Fibroblast of skin of scalp (primary cell): ENCODE measurements at regions not wholly inside any gene's neighbourhood (a gene's known extent, or its start where the extent isn't known, plus 50 kb on each side); places are given as distances from the start of the nearest gene placed in this dataset.
"Not testable (repeated sequence)": the region's sequence is repeated elsewhere in the genome, so short reads cannot be mapped to it uniquely, and the experiment has no call there.

Source experiments
- DNase-seq: peaks from one replicate; pipeline ENCODE4 v3.0.0-alpha.2; 2013

GRCh38 chr12:68479896-68480291 lies 130.8 kb upstream of the RAP1B start:
- peak; percentile 36 for DNase-seq

- DNase-seq: no peak
These were observed 130.2 kb upstream of the RAP1B start for GRCh38 chr12:68480526-68480925.

- DNase-seq: peak; percentile 66
These were observed 129.3 kb upstream of the RAP1B start for GRCh38 chr12:68481181-68481941.

DNA sequence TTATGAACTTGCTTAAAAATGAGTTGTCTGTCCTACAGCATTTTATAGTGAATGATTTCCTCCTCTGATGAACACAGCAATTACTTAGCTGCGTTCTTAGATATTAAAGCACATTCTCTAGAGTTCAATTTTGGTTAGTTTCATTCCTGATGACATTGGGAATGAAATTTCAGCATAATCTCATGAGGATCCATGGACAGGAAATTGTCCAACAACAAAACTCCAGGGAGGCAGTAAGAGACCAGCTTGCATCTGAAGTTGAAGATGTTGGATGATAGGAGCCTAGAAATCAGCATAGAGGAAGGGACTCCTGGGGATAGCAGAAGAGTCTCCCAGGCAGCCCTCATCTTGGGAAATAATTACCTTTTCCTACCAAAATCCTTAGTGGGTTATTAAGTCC lies 128.7 kb upstream of the RAP1B start:
- peak; percentile 88 for DNase-seq

GRCh38 chr12:68482660-68483059 lies 128.0 kb upstream of the RAP1B start:
- DNase-seq: no peak

GRCh38 chr12:68483592-68484383 lies 126.9 kb upstream of the RAP1B start:
- DNase-seq: peak; percentile 82

- DNase-seq: not testable (repeated sequence)
These were observed 126.1 kb upstream of the RAP1B start for GRCh38 chr12:68484578-68484977.

DNA sequence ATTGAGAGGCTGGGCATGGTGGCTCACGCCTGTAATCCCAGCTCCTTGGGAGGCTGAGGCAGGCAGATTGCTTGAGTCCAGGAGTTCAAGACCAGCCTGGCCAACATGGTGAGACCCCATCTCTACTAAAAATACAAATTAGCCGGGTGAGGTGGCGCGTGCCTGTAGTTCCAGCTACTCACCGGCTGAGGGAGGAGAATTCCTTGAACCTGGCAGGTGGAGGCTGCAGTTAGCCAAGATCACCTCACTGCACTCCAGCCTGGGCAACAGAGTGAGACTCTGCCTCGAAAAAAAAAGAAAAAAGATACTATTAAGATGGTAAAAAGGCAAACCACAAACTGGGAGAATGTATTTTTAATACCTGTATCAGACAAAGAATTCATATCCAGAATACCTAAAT lies 124.2 kb upstream of the RAP1B start:
- not testable (repeated sequence) for DNase-seq

GRCh38 chr12:68487721-68488309 lies 122.9 kb upstream of the RAP1B start:
- DNase-seq: no peak

DNA sequence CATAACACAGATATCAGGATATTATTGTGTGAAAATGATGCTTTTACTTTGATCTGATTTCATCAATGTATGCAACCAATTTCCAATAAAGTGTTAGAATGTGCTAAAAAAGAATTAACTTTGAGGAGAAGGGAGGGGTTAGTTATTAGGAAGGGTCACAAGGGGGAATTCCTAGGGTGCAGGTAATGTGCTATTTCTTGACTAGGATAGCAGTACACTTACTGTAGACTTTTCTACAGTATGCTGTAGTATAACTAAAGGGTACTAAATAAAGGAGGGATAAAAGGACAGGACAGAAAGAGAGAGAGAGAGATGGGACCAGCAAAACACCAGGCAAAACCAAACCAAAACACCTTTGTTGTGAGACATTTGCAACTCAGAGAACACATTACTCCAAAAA lies 121.4 kb upstream of the RAP1B start:
- no peak for DNase-seq

GRCh38 chr12:68490476-68490875 lies 120.2 kb upstream of the RAP1B start:
- DNase-seq: no peak

DNA sequence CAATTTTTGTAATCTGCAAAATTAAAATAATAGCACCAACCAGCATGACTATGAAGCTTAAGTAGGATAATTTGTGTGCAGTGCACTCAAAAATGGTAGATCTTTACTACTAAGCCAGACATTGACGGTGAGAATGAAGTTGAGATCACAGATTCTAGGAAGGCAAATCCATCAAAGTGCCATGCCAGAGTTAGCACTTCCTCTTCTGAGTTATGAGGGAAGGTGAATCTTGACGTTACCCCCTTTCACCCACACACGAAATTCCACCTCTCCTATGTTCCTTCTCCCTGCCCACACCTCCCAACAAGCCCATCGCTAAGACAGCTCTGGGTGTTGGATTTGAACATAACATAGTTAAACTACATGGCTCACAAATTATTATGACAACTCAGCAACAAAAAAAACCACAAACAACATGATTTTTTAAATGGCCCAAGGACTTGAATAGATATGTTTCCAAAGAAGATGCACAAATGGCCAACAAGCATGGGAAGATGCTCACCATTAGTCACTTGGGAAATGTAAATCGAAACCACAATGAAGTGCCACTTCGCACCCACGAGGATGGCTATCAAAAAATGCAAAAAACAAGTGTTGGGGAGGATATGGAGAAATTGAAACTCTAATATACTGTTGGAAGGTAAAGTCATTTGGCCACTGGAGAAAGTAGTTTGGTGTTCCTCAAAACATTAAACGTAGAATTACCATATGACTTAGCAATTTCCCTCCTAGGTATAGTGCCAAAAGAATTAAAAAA lies 119.3 kb upstream of the RAP1B start:
- DNase-seq: no peak

- DNase-seq: peak; percentile 54
These were observed 115.2 kb upstream of the RAP1B start for GRCh38 chr12:68495336-68496070.

GRCh38 chr12:68497107-68497506 lies 113.6 kb upstream of the RAP1B start:
- no peak for DNase-seq

- DNase-seq: peak; percentile 98
These were observed 113.0 kb upstream of the RAP1B start for GRCh38 chr12:68497702-68498101.

- no peak for DNase-seq
These were observed 112.0 kb upstream of the RAP1B start for GRCh38 chr12:68498736-68499135.

DNA sequence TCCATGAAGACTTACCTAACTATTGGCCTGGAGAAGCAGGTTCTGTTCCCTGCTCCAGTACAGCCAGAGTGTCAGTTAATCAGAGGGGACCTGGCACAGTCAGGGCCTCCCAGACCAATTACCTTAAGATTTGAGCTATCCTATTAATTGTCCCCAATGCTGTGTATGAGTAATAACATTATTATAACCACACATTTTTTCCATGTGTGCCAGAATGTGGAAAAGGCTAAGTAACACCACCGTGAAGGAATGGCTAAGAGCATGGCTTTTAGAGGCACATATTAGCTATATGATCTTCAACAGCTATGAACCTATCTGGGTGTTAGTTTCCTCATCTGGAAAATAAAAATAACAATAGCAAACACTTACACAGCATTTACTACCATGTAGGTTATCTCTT lies 111.1 kb upstream of the RAP1B start:
- peak; percentile 45 for DNase-seq

DNA sequence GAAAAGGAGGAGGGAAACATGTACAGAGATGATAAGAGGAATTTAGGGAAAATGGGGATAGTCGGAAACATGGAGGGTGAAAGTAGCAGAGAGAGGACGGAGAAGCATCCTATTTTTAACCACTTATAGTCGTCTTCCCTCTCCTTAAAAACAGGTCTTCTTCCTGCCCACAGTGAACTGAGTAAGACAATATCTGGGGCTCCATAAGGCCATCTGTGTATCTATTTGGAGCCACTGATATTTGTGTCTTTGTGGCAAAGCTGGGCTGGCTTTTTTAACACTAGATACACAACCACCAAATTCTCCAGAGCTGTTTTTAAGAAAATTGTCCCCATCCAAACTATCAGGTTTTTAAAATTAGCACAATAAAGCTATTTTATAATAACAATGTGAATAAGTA lies 109.5 kb upstream of the RAP1B start:
- DNase-seq: no peak

GRCh38 chr12:68505970-68506369 lies 104.7 kb upstream of the RAP1B start:
- no peak for DNase-seq

- DNase-seq: no peak
These were observed 104.1 kb upstream of the RAP1B start for GRCh38 chr12:68506619-68507018.

DNA sequence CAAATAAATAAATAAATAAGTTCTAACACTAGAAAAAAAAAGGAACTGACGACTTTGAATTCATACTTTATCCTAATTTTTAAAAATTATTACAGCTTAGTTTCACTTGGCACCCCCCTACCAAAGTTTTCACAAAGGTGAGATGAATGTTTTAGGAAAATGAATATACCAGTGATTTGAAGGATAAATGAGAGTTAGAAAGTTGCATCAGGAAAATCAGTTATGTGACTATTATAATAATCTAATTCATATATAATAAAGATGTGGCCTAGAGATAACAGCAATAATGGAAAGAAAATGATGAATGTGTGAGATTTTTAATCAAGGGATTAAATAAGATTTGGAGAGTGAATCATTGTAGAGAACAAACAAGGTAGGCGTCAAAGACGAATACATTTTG lies 103.0 kb upstream of the RAP1B start:
- no peak for DNase-seq

DNA sequence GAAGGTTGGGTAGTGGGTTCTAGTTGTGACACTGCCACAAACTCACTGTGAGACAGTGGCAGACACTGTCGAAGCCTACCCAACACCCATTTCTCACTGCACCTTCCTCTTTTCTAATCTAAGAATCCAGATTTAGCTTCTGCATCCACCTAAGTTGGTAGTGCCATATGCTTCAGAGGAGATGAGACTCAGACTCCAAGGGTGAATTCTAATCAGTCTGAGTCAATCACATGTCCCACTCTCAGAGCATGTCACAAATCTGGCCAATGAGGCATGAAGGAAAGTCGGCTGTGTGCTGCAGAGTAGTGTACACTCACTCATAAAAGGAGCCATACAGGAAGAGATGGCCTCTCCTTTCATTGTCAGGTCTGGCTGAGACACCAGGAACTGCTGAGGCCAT lies 102.1 kb upstream of the RAP1B start:
- no peak for DNase-seq
